ENCODE measurements at regions not wholly inside any gene's neighbourhood (a gene's known extent, or its start where the extent isn't known, plus 50 kb on each side); places are given as distances from the start of the nearest gene placed in this dataset.

GRCh38 chr16:9409560-9410493 is 318.4 kb downstream of the HAPSTR1 start:
- Histone ChIP-seq H3K27me3 (replicated peaks; ENCODE audit: insufficient read depth) (no peaks in the 10 kb centered on the region), H3K4me3 (no peak overlapping the region), H3K4me1 (ENCODE audit: control insufficient read depth in 1 of 2, low read depth in 2 of 2) (no peaks in the 10 kb centered on the region), H3K36me3 (no peaks in the 10 kb centered on the region), H3K27ac (no peak overlapping the region), H3K9me3 (no peaks in the 10 kb centered on the region)
- ATAC-seq (ENCODE audit: insufficient number of reproducible peaks, low FRiP score, low read depth) (no peak), DNase-seq (ENCODE audit: low spot score) (no peak)
- no peak for TF ChIP-seq CTCF (IDR thresholded peaks at IDR 0.05)

- DNase-seq (ENCODE audit: low spot score) (no peak), ATAC-seq (ENCODE audit: insufficient number of reproducible peaks, low FRiP score, low read depth) (no peak)
- H3K27me3 ChIP-seq (replicated peaks; ENCODE audit: insufficient read depth), result no peaks in the 10 kb centered on the region
- no peaks in the 10 kb centered on the region for H3K36me3 ChIP-seq
- H3K9me3 ChIP-seq, result no peaks in the 10 kb centered on the region
- TF ChIP-seq CTCF (IDR thresholded peaks at IDR 0.05), result no peak
- no peak overlapping the region for H3K4me3 ChIP-seq
- H3K27ac ChIP-seq, result no peak overlapping the region
- no peaks in the 10 kb centered on the region for H3K4me1 ChIP-seq (ENCODE audit: control insufficient read depth in 1 of 2, low read depth in 2 of 2)
Observed at GRCh38 chr16:9411426-9411825, 320.0 kb downstream of the HAPSTR1 start.

- H3K4me3 ChIP-seq, result no peak overlapping the region
- TF ChIP-seq CTCF (IDR thresholded peaks at IDR 0.05), result no peak
Observed at GRCh38 chr16:9412031-9412914, 320.8 kb downstream of the HAPSTR1 start.

DNA sequence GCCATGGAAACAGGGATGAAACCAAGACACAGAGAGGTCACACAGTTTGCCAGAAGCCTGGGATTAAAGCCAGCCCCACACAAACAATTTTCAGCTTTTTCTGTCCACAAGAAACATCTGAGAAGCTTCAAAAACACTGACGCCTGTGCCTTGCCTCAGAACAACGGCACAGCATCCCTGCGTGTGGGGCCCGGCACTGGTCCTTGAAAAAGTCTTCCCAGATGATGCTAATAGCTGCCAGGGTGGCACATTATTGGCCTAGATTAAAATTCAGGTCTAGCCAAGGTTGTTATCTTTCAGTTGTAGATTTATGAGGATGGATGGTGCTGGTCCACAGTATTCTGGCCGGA is 321.4 kb downstream of the HAPSTR1 start:
- ATAC-seq (ENCODE audit: insufficient number of reproducible peaks, low FRiP score, low read depth), result no peak
- TF ChIP-seq CTCF (IDR thresholded peaks at IDR 0.05), result no peak
- no peak overlapping the region for H3K4me3 ChIP-seq

More at GRCh38 chr16:9412031-9412914, 320.8 kb downstream of the HAPSTR1 start:
- no peak for ATAC-seq (ENCODE audit: insufficient number of reproducible peaks, low FRiP score, low read depth)
- Histone ChIP-seq H3K27me3 (replicated peaks; ENCODE audit: insufficient read depth) (no peaks in the 10 kb centered on the region), H3K27ac (no peak overlapping the region), H3K4me1 (ENCODE audit: control insufficient read depth in 1 of 2, low read depth in 2 of 2) (no peaks in the 10 kb centered on the region), H3K9me3 (no peaks in the 10 kb centered on the region), H3K36me3 (no peaks in the 10 kb centered on the region)
- no peak for DNase-seq (ENCODE audit: low spot score)

GRCh38 chr16:9415545-9415944 is 324.1 kb downstream of the HAPSTR1 start:
- Histone ChIP-seq H3K27me3 (replicated peaks; ENCODE audit: insufficient read depth) (no peaks in the 10 kb centered on the region), H3K4me1 (ENCODE audit: control insufficient read depth in 1 of 2, low read depth in 2 of 2) (no peaks in the 10 kb centered on the region), H3K4me3 (no peak overlapping the region), H3K27ac (no peak overlapping the region), H3K9me3 (no peaks in the 10 kb centered on the region), H3K36me3 (no peaks in the 10 kb centered on the region)
- ATAC-seq (ENCODE audit: insufficient number of reproducible peaks, low FRiP score, low read depth) (no peak), DNase-seq (ENCODE audit: low spot score) (no peak)
- TF ChIP-seq CTCF (IDR thresholded peaks at IDR 0.05), result no peak

More for the DNA sequence above, 321.4 kb downstream of the HAPSTR1 start:
- Histone ChIP-seq H3K27ac (no peak overlapping the region), H3K4me1 (ENCODE audit: control insufficient read depth in 1 of 2, low read depth in 2 of 2) (no peaks in the 10 kb centered on the region), H3K9me3 (no peaks in the 10 kb centered on the region), H3K27me3 (replicated peaks; ENCODE audit: insufficient read depth) (no peaks in the 10 kb centered on the region), H3K36me3 (no peaks in the 10 kb centered on the region)
- DNase-seq (ENCODE audit: low spot score), result no peak
